NB4 (cell line): ENCODE measurements at regions not wholly inside any gene's neighbourhood (a gene's known extent, or its start where the extent isn't known, plus 50 kb on each side); places are given as distances from the start of the nearest gene placed in this dataset.

Experiments
- DNase-seq: peaks from one replicate; pipeline ENCODE4 v3.0.0; 2010; ENCODE audit warnings: low read depth
- H3K4me3 ChIP-seq: one replicate; pipeline ENCODE4 v1.5.1; 2011; ENCODE audit warnings: mild to moderate bottlenecking, low read depth, low read length, moderate library complexity
- CTCF ChIP-seq: IDR thresholded peaks from one replicate; pipeline ENCODE4 v1.5.1; 2012; ENCODE audit warnings: low read depth, low read length
- MAX ChIP-seq: IDR thresholded peaks from 2 replicates; pipeline ENCODE4 v1.6.1; 2011; ENCODE audit warnings: low read depth, low read length
- MYC ChIP-seq: IDR thresholded peaks from 2 replicates; pipeline ENCODE4 v1.6.1; 2011; ENCODE audit warnings: low read depth, low read length
- POLR2A ChIP-seq: IDR thresholded peaks from 2 replicates; pipeline ENCODE4 v1.6.1; 2011; ENCODE audit warnings: mild to moderate bottlenecking; ENCODE audit not compliant: insufficient read length; ENCODE audit errors: extremely low read depth

GRCh38 chr5:3354606-3355005 is 241.0 kb upstream of the IRX1 start:
- TF ChIP-seq MAX (no peak), CTCF (no peak), MYC (no peak), POLR2A (no peak)
- H3K4me3 ChIP-seq = no peak overlapping the region
- DNase-seq = no peak

GRCh38 chr5:3353561-3353960 is 242.1 kb upstream of the IRX1 start:
- no peak overlapping the region for H3K4me3 ChIP-seq
- TF ChIP-seq POLR2A (no peak), MYC (no peak), MAX (no peak), CTCF (no peak)
- no peak for DNase-seq

- no peak for TF ChIP-seq MAX
- no peak for TF ChIP-seq CTCF
- TF ChIP-seq MYC = no peak
- TF ChIP-seq POLR2A = no peak
- no peak for DNase-seq
- H3K4me3 ChIP-seq = no peak overlapping the region
Measured at GRCh38 chr5:3352711-3353110, 242.9 kb upstream of the IRX1 start.

GRCh38 chr5:3351581-3352442 is 243.8 kb upstream of the IRX1 start:
- H3K4me3 ChIP-seq = no peak overlapping the region
- TF ChIP-seq CTCF (no peak), MYC (no peak), MAX (no peak), POLR2A (no peak)
- DNase-seq = no peak

- TF ChIP-seq MYC (no peak), MAX (no peak), CTCF (no peak), POLR2A (no peak)
- no peak for DNase-seq
- H3K4me3 ChIP-seq = no peak overlapping the region
Measured at GRCh38 chr5:3350781-3351180, 244.9 kb upstream of the IRX1 start.
